Stomach (tissue), 8 donors: ENCODE measurements at regions not wholly inside any gene's neighbourhood (a gene's known extent, or its start where the extent isn't known, plus 50 kb on each side); places are given as distances from the start of the nearest gene placed in this dataset.
"Not testable (repeated sequence)": the region's sequence is repeated elsewhere in the genome, so short reads cannot be mapped to it uniquely, and the experiment has no call there.

ENCODE experiments used
- DNase-seq, 2 donors: peaks; one replicate each; pipeline versions ENCODE4 v3.0.0 to v3.0.0-alpha.2; 2013 to 2019
- H3K27ac ChIP-seq, 5 donors: fragments of 200-600 bp in 4 of 5; sonication (generic) in 4 of 5; one replicate each; pipeline ENCODE4 v1.5.1; 2013 to 2019; ENCODE audit warnings: mild to moderate bottlenecking in 1 of 5, moderate library complexity in 1 of 5
- H3K27me3 ChIP-seq, 3 donors: fragments of 200-600 bp; sonication (generic); one replicate each; pipeline ENCODE4 v1.5.1; 2017 to 2019; ENCODE audit warnings: mixed run types in 1 of 3
- H3K36me3 ChIP-seq, 4 donors: fragments of 200-600 bp; sonication (generic); 1 replicate in 3 of 4; 2 replicates in 1 of 4; pipeline ENCODE4 v1.5.1; 2016 to 2019
- H3K4me1 ChIP-seq, 4 donors: fragments of 200-600 bp; sonication (generic); one replicate each; pipeline ENCODE4 v1.5.1; 2016 to 2019
- H3K4me3 ChIP-seq, 4 donors: fragments of 200-600 bp; sonication (generic) in 3 of 4; one replicate each; pipeline ENCODE4 v1.5.1; 2016 to 2019; ENCODE audit warnings: mild to moderate bottlenecking in 1 of 4
- H3K9me3 ChIP-seq, 4 donors: fragments of 200-600 bp; sonication (generic); one replicate each; pipeline ENCODE4 v1.5.1; 2016 to 2019
- EP300 ChIP-seq: sonication (generic); formaldehyde crosslinking; IDR thresholded peaks from one replicate; pipeline ENCODE4 v1.6.1; 2017; ENCODE audit warnings: antibody characterized with exemption
- POLR2A ChIP-seq, 4 donors: fragments of 450-650 bp; IDR thresholded peaks; one replicate each; pipeline ENCODE4 v1.6.1; 2016; ENCODE audit warnings: antibody characterized with exemption in 4 of 4, control low read depth in 2 of 4, mild to moderate bottlenecking in 1 of 4, moderate library complexity in 1 of 4
- POLR2AphosphoS5 ChIP-seq, 3 donors: sonication (generic); formaldehyde crosslinking; IDR thresholded peaks; one replicate each; pipeline ENCODE4 v1.6.1; 2016; ENCODE audit warnings: antibody characterized with exemption in 3 of 3
- WGBS, 5 donors: extraction: QIAGEN DNeasy Blood & Tissue Kit in 3 of 5; methylation state at CpG; one replicate each; pipeline versions ENCODE4 v1.1.5 to v1.1.7; 2013 to 2018; 5-methylcytosine and 5-hydroxymethylcytosine counted together
- intact Hi-C: fragments of 100-400 bp; cut with DNase I; formaldehyde crosslinking; loops from one replicate; pipeline ENCODE4 v1.15.1; 2023; ENCODE audit warnings: low total_unique reads
- TF ChIP-seq, protein P1 (sequence below), 7 experiments: fragments of 450-650 bp in 4 of 7; fragments of 200-600 bp in 3 of 7; sonication (generic) in 3 of 7; IDR thresholded peaks; one replicate each; pipeline ENCODE4 v1.5.1; 2016 to 2019; ENCODE audit warnings: antibody characterized with exemption in 7 of 7, control low read depth in 2 of 7, mild to moderate bottlenecking in 1 of 7
- donor health status: healthy with polysubstance abuse.
- donor health status: Bipolar disorder and iron deficiency.
- donor health status: healthy.

DNA sequence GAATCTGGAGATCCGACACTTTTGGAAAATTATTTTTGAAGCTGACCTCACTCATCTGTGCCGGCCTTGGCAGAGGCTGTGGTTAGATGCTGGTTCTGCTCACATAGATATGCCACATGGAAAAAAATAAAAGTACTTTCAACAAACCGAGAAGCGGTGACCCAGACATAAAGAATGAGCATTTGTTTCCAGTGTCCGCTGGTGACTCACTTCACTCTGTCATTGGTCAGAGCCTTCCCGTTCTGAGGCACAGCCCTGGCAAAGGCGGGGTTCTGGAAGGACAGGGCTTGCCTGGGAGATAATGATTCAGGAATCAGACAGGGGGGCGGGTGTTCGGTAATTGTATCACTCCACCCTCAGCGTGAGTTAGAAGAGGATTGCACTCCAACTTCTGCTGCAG, 172.4 kb upstream of the MXRA5 start:
- WGBS, 5 donors: 54 to 74% (median 68%) methylated on average over 10 of the region's 10 CpGs
- H3K9me3 ChIP-seq: no peaks in the 10 kb centered on the region
- H3K27ac ChIP-seq: no peak overlapping the region
- peak; percentile 19 to 25 for DNase-seq
- TF ChIP-seq POLR2AphosphoS5 (IDR thresholded peaks at IDR 0.05): no peak
- TF ChIP-seq, protein P1, sequence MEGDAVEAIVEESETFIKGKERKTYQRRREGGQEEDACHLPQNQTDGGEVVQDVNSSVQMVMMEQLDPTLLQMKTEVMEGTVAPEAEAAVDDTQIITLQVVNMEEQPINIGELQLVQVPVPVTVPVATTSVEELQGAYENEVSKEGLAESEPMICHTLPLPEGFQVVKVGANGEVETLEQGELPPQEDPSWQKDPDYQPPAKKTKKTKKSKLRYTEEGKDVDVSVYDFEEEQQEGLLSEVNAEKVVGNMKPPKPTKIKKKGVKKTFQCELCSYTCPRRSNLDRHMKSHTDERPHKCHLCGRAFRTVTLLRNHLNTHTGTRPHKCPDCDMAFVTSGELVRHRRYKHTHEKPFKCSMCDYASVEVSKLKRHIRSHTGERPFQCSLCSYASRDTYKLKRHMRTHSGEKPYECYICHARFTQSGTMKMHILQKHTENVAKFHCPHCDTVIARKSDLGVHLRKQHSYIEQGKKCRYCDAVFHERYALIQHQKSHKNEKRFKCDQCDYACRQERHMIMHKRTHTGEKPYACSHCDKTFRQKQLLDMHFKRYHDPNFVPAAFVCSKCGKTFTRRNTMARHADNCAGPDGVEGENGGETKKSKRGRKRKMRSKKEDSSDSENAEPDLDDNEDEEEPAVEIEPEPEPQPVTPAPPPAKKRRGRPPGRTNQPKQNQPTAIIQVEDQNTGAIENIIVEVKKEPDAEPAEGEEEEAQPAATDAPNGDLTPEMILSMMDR (IDR thresholded peaks at IDR 0.05): no peak
- TF ChIP-seq POLR2A (IDR thresholded peaks at IDR 0.05): no peak
- no peak for TF ChIP-seq EP300
- intact Hi-C loops: no loop called here
- no peaks in the 10 kb centered on the region for H3K4me1 ChIP-seq
- H3K27me3 ChIP-seq: no peaks in the 10 kb centered on the region
- H3K36me3 ChIP-seq: no peaks in the 10 kb centered on the region
- H3K4me3 ChIP-seq: no peak overlapping the region

DNA sequence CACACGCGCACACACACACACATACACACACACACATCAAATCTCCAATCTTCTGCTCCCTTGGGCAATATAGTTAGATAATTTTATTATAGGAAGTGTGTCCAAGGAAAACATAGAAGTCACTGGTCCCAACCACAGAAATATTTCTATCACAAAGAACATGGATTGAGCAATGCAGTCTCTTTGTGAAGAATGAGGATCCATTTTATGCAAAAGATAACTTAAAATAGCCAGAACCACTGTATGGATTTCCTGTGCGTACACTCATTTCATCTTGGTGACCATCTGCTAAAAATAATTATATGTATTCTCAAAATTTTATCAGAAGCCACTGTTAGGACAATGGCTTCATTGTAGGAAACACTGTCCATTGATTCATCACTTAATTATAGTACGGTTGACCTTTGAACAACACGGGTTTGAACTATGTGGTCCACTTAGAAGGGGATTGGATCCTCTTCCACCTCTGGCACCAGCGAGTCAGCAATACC, 169.6 kb upstream of the MXRA5 start:
- Histone ChIP-seq H3K4me1 (no peaks in the 10 kb centered on the region), H3K9me3 (no peaks in the 10 kb centered on the region), H3K27ac (no peak overlapping the region), H3K36me3 (no peaks in the 10 kb centered on the region), H3K27me3 (no peaks in the 10 kb centered on the region), H3K4me3 (no peak overlapping the region)
- no peak for DNase-seq
- no peak for TF ChIP-seq POLR2AphosphoS5 (IDR thresholded peaks at IDR 0.05)
- no peak for TF ChIP-seq EP300
- TF ChIP-seq, protein P1 (IDR thresholded peaks at IDR 0.05): no peak
- TF ChIP-seq POLR2A (IDR thresholded peaks at IDR 0.05): no peak
- WGBS, 5 donors: 83 to 95% (median 92%) methylated on average over 6 of the region's 6 CpGs
- intact Hi-C loops: no loop called here

DNA sequence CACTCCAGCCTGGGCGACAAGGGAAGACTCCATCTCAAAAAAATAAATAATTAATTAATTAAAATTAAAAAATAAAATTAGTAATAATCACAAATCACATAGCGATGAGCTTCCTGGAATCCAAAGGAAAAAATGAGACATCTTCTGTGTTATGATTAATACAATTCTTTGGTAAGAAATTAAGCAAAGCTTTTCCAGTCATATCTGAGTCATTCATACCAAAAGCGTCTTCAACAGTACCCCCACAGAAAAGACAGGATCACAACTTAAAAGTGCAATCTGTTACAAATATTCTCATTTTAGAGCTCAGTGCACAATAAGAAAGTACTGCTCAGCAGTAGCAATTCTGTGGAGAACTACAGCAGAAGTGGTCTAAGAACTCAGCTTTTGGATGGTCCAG, 168.5 kb upstream of the MXRA5 start:
- intact Hi-C loops: no loop called here
- no peak for DNase-seq
- TF ChIP-seq, protein P1 (IDR thresholded peaks at IDR 0.05): no peak
- TF ChIP-seq POLR2A (IDR thresholded peaks at IDR 0.05): no peak
- TF ChIP-seq EP300: no peak
- no peak for TF ChIP-seq POLR2AphosphoS5 (IDR thresholded peaks at IDR 0.05)
- H3K27me3 ChIP-seq: no peaks in the 10 kb centered on the region
- H3K4me3 ChIP-seq: no peak overlapping the region
- 82 to 92% (median 87%) methylated on average over 3 of the region's 3 CpGs for WGBS, 5 donors
- H3K9me3 ChIP-seq: no peaks in the 10 kb centered on the region
- no peak overlapping the region for H3K27ac ChIP-seq
- no peaks in the 10 kb centered on the region for H3K36me3 ChIP-seq
- H3K4me1 ChIP-seq: no peaks in the 10 kb centered on the region

DNA sequence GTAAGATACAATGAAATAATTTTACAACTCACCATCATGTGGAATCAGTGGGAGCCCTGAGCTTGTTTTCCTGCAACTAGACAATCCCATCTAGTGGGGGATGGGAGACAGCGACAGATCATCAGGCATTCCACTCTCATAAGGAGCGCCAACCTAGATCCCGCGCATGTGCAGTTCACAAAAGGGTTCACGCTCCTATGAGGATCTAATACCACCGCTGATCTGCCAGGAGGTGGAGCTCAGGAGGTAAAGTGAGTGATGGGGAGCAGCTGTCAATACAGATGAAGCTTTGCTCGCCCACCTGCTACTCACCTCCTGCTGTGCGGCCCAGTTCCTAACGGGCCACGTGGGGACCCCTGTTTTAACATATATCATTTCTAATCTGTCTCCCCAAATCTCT, 165.7 kb upstream of the MXRA5 start:
- H3K36me3 ChIP-seq, H3K4me1 ChIP-seq, H3K4me3 ChIP-seq, intact Hi-C loops, H3K9me3 ChIP-seq, DNase-seq, H3K27ac ChIP-seq, H3K27me3 ChIP-seq: not testable (repeated sequence)
- 26 to 50% (median 30%) methylated on average over 8 to 10 of the region's 10 CpGs for WGBS, 5 donors

DNA sequence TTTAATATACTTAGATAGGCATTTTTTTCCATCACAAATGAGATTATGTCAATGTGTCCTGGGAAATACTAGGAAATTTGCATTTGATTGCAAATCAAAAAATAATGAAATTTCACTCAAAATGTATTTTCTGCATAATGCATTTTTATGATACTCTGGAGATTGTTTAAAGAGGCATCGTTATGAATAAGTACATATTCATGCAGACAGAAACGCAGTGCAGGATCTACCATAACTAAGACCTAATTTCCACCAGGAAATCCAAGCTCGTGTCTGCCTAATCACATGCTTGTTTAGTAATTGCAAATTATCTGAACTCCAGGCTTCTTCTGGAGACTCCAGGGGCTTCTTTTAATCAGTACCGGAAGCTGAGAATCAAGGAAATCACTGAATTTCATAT, 163.5 kb upstream of the MXRA5 start:
- whole genome bisulfite sequencing, 5 donors: 70 to 79% (median 74%) methylated on average over 4 of the region's 4 CpGs
- Histone ChIP-seq H3K27ac (no peak overlapping the region), H3K4me3 (no peak overlapping the region), H3K27me3 (no peaks in the 10 kb centered on the region), H3K36me3 (no peaks in the 10 kb centered on the region), H3K9me3 (no peaks in the 10 kb centered on the region), H3K4me1 (no peaks in the 10 kb centered on the region)
- DNase-seq: no peak
- TF ChIP-seq POLR2AphosphoS5 (IDR thresholded peaks at IDR 0.05) (no peak), POLR2A (IDR thresholded peaks at IDR 0.05) (no peak), EP300 (no peak)
- TF ChIP-seq, protein P1 (IDR thresholded peaks at IDR 0.05): no peak
- intact Hi-C loops: no loop called here
